PC-3 (cell line): ENCODE measurements at regions not wholly inside any gene's neighbourhood (a gene's known extent, or its start where the extent isn't known, plus 50 kb on each side); places are given as distances from the start of the nearest gene placed in this dataset.

Source experiments
- ATAC-seq: fragments of 200-7000 bp; cut with Tn5 transposase; 2 replicates; pipeline ENCODE4 v1.9.1; 2020; ENCODE audit warnings: mild to moderate bottlenecking, moderate library complexity
- BruUV-seq: library from RNA; stranded (reverse); fragments of 400-500 nt; replicated peaks from 2 replicates; lab custom pipeline; 2021; lab: Mats Ljungman, UMichigan
- CTCF ChIA-PET: fragments of 300-600 bp; sonication (Branson Sonifier 250); formaldehyde crosslinking; loops from one replicate; lab custom pipeline; 2022; ENCODE audit warnings: antibody characterized with exemption; lab: Charles Lee
- POLR2A ChIA-PET: fragments of 300-600 bp; sonication (Branson Sonifier 250); formaldehyde crosslinking; loops from one replicate; lab custom pipeline; 2022; ENCODE audit warnings: antibody characterized with exemption; ENCODE audit not compliant: unreplicated experiment; lab: Charles Lee
- DNase-seq: peaks from one replicate; pipeline ENCODE4 v3.0.0-alpha.2; 2015
- H2AFZ ChIP-seq: fragments of 300-600 bp; sonication (generic); 2 replicates; pipeline ENCODE4 v1.6.0; 2016; ENCODE audit warnings: antibody characterized with exemption, low read length
- H3F3A ChIP-seq: fragments of 300-600 bp; sonication (generic); one replicate; pipeline ENCODE4 v1.6.0; 2017; ENCODE audit warnings: antibody characterized with exemption, low read length, control low read depth, mild to moderate bottlenecking; ENCODE audit not compliant: unreplicated experiment
- H3K27ac ChIP-seq: fragments of 300-600 bp; sonication (generic); 2 replicates; pipeline ENCODE4 v1.5.1; 2016; ENCODE audit warnings: mild to moderate bottlenecking, low read length
- H3K27me3 ChIP-seq: fragments of 300-600 bp; sonication (generic); 2 replicates; pipeline ENCODE4 v1.6.1; 2016; ENCODE audit warnings: low read length, mixed read lengths
- H3K36me3 ChIP-seq: fragments of 300-600 bp; sonication (generic); 2 replicates; pipeline ENCODE4 v1.6.1; 2016; ENCODE audit warnings: low read depth, mixed run types, low read length, mixed read lengths
- H3K4me1 ChIP-seq: fragments of 300-600 bp; sonication (generic); 2 replicates; pipeline ENCODE4 v1.5.1; 2016; ENCODE audit warnings: low read length; ENCODE audit not compliant: insufficient read depth
- H3K4me2 ChIP-seq: fragments of 300-600 bp; sonication (generic); 2 replicates; pipeline ENCODE4 v1.6.0; 2016; ENCODE audit warnings: low read length
- H3K4me3 ChIP-seq: fragments of 300-600 bp; sonication (generic); 2 replicates; pipeline ENCODE4 v1.5.1; 2016; ENCODE audit warnings: mild to moderate bottlenecking, low read length, mixed read lengths
- H3K79me2 ChIP-seq: fragments of 300-600 bp; sonication (generic); 2 replicates; pipeline ENCODE4 v1.6.1; 2017; ENCODE audit warnings: low read length, mixed read lengths
- H3K9ac ChIP-seq: fragments of 300-600 bp; sonication (generic); 2 replicates; pipeline ENCODE4 v1.6.0; 2016; ENCODE audit warnings: mild to moderate bottlenecking, low read length
- H3K9me2 ChIP-seq: fragments of 300-600 bp; sonication (generic); replicated peaks from 2 replicates; pipeline ENCODE4 v1.6.1; 2016; ENCODE audit warnings: mixed run types, low read length, mixed read lengths
- H3K9me3 ChIP-seq: fragments of 300-600 bp; sonication (generic); 2 replicates; pipeline ENCODE4 v1.6.1; 2016; ENCODE audit warnings: low read length, mixed read lengths
- H4K20me1 ChIP-seq: fragments of 300-600 bp; sonication (generic); 2 replicates; pipeline ENCODE4 v1.6.1; 2016; ENCODE audit warnings: low read length, mixed read lengths
- CTCF ChIP-seq: fragments of 300-600 bp; sonication (generic); conservative IDR thresholded peaks from 2 replicates; pipeline ENCODE4 v1.5.1; 2017; ENCODE audit warnings: antibody characterized with exemption, low read depth, mild to moderate bottlenecking, low read length
- EZH2 ChIP-seq: fragments of 300-600 bp; sonication (generic); IDR thresholded peaks from one replicate; pipeline ENCODE4 v1.6.1; 2017; ENCODE audit warnings: antibody characterized with exemption, mild to moderate bottlenecking, low read length; ENCODE audit not compliant: unreplicated experiment
- EZH2phosphoT487 ChIP-seq: fragments of 300-600 bp; sonication (generic); IDR thresholded peaks from 2 replicates; pipeline ENCODE4 v1.6.1; 2018; ENCODE audit warnings: mild to moderate bottlenecking, antibody characterized with exemption, low read length, borderline replicate concordance
- intact Hi-C: fragments of 100-400 bp; cut with micrococcal nuclease; formaldehyde crosslinking; loops from 2 replicates; pipeline ENCODE4 v1.9.0; 2023

GRCh38 chr4:55249476-55249875 is 96.6 kb upstream of the SRD5A3 start:
- intact Hi-C loops, result no loop called here
- no peaks in the 10 kb centered on the region for H3K36me3 ChIP-seq
- no peak overlapping the region for H3K4me2 ChIP-seq
- no peaks in the 10 kb centered on the region for H3K9me3 ChIP-seq
- H3K9ac ChIP-seq, result no peak overlapping the region
- TF ChIP-seq EZH2 (no peak), CTCF (no peak), EZH2phosphoT487 (no peak)
- CTCF ChIA-PET, result no interaction called here
- no peaks in the 10 kb centered on the region for H3K9me2 ChIP-seq
- POLR2A ChIA-PET, result no interaction called here
- no TSS peak for BruUV-seq
- ATAC-seq, result no peak
- no peak overlapping the region for H3K4me3 ChIP-seq
- H2AFZ ChIP-seq, result no peak overlapping the region
- H4K20me1 ChIP-seq, result no peaks in the 10 kb centered on the region
- no peak for DNase-seq
- H3K79me2 ChIP-seq, result no peaks in the 10 kb centered on the region
- H3K4me1 ChIP-seq, result no peaks in the 10 kb centered on the region
- H3F3A ChIP-seq, result no peaks in the 10 kb centered on the region
- no peak overlapping the region for H3K27ac ChIP-seq
- H3K27me3 ChIP-seq, result no peaks in the 10 kb centered on the region

GRCh38 chr4:55251342-55251741 is 94.7 kb upstream of the SRD5A3 start:
- DNase-seq (no peak), ATAC-seq (no peak)
- Histone ChIP-seq H3K9me2 (no peaks in the 10 kb centered on the region), H3K4me2 (no peak overlapping the region), H3F3A (no peaks in the 10 kb centered on the region), H3K4me3 (no peak overlapping the region), H3K9me3 (no peaks in the 10 kb centered on the region), H3K9ac (no peak overlapping the region), H3K27me3 (no peaks in the 10 kb centered on the region), H3K4me1 (no peaks in the 10 kb centered on the region), H3K36me3 (no peaks in the 10 kb centered on the region), H3K79me2 (no peaks in the 10 kb centered on the region), H3K27ac (no peak overlapping the region), H4K20me1 (no peaks in the 10 kb centered on the region), H2AFZ (no peak overlapping the region)
- no peak for TF ChIP-seq EZH2
- no peak for TF ChIP-seq EZH2phosphoT487
- TF ChIP-seq CTCF, result no peak
- POLR2A ChIA-PET, result no interaction called here
- CTCF ChIA-PET, result no interaction called here
- no TSS peak for BruUV-seq
- intact Hi-C loops, result no loop called here

- no peaks in the 10 kb centered on the region for H3K27me3 ChIP-seq
- no peaks in the 10 kb centered on the region for H3K36me3 ChIP-seq
- ATAC-seq, result no peak
- no peak overlapping the region for H2AFZ ChIP-seq
- ChIA-PET POLR2A (no interaction called here), CTCF (no interaction called here)
- no peaks in the 10 kb centered on the region for H3K4me1 ChIP-seq
- H3K79me2 ChIP-seq, result no peaks in the 10 kb centered on the region
- no peaks in the 10 kb centered on the region for H3F3A ChIP-seq
- intact Hi-C loops, result no loop called here
- H3K9ac ChIP-seq, result no peak overlapping the region
- no peaks in the 10 kb centered on the region for H3K9me2 ChIP-seq
- no peaks in the 10 kb centered on the region for H4K20me1 ChIP-seq
- no peak overlapping the region for H3K27ac ChIP-seq
- TF ChIP-seq EZH2phosphoT487 (no peak), CTCF (no peak), EZH2 (no peak)
- no peak overlapping the region for H3K4me3 ChIP-seq
- H3K9me3 ChIP-seq, result no peaks in the 10 kb centered on the region
- no TSS peak for BruUV-seq
- no peak overlapping the region for H3K4me2 ChIP-seq
- DNase-seq, result no peak
Observed at GRCh38 chr4:55251896-55252295, 94.1 kb upstream of the SRD5A3 start.
